ENCODE measurements at regions not wholly inside any gene's neighbourhood (a gene's known extent, or its start where the extent isn't known, plus 50 kb on each side); places are given as distances from the start of the nearest gene placed in this dataset.
A peak's percentile ranks its signal among the peaks of the same experiment; 100 is the strongest.

DNA sequence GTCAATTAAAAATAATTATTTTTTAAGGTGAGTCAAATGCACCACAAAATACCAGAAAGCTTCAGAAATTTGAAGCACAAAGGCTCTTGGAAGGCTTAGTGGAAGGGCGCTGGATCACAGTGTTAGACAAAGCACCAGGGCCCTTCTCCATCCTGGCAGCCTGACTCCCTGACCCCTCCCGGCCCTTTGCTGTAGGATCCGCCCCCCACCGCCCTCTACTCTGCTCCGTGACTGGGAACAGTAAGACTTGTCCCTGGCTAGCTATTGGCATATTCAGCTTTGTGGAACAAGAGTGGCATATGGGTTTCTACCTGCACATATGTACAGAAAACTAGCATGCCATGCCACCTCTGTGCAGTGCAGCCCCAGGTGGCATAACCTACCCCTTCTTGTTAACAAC is 222.1 kb downstream of the SYK start:
- DNase-seq (ENCODE audit: low spot score): no peak

DNA sequence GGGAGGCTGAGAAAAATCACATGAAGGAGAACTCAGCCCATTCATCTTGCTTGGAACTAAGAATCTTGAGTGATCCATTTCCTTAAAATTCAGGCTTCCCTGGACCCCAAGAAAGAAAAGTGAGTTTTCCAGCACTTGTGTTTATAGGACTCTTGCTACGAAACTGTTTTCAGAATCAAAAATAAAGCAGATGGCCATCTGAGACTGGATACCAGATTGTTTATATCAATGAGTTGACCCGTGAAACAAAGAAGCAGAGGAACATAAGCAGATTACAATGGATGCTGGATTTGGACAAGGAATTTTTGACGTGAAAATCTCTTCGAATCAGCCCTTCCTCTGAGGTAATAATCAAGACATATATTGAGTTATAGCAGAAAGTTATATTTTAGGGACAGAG is 223.2 kb downstream of the SYK start:
- DNase-seq (ENCODE audit: low spot score): no peak

DNA sequence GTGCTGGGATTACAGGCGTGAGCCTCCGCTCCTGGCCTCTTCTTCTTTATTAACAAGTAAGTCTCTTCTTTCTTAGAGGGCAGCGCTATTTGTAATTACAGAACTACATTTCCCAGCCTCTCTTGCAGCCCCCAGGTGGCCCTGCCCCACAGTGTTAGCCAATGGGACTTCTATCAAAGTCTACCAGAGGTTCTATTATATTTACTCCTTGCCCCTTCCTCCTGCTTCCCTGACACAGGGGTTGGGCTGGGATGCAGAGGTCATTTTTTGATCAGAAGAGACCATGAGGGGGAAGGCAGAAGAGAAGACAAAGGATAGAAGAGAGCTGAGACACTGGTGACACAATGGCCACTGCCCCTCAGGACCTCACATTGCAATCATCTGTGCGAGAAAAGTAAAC is 224.2 kb downstream of the SYK start:
- DNase-seq (ENCODE audit: low spot score): no peak

DNA sequence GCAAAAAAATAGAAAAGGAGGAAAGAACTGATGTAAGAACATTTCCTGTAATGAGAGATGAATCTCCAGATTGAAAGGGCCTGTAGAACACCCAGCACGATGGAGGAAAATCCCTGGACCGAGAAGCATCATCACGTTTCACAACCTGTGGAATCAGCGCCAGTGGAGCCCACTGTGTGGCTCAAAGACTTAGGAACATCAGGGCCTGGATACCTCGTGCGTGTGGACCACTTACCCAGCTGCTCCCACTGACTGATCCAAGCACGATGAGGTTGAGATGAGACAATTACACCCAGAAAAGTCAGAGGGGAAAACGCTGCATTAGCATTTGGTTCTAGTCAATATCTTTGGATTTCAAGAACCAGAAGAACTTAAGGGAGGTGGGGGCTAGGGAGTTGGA is 224.6 kb downstream of the SYK start:
- DNase-seq (ENCODE audit: low spot score): no peak

DNA sequence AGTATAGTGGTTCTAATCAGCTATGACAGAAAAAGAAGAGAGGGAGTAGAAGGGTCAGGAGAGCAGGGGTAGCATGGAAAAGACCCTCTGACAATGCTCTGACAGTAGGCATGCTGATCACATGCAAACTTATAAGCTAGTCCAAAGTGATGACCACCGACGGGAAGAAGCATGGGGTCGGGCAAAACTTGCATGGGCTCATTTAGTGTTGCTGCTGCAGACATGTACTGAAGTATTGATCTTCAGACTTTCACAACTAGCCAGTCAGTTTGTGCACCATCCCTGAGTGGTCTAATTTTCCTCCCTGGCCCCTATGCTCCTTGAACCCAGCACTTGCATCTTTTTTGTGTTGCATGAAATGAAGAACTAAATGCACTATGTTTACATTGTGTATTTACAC is 225.4 kb downstream of the SYK start:
- DNase-seq (ENCODE audit: low spot score): no peak

DNA sequence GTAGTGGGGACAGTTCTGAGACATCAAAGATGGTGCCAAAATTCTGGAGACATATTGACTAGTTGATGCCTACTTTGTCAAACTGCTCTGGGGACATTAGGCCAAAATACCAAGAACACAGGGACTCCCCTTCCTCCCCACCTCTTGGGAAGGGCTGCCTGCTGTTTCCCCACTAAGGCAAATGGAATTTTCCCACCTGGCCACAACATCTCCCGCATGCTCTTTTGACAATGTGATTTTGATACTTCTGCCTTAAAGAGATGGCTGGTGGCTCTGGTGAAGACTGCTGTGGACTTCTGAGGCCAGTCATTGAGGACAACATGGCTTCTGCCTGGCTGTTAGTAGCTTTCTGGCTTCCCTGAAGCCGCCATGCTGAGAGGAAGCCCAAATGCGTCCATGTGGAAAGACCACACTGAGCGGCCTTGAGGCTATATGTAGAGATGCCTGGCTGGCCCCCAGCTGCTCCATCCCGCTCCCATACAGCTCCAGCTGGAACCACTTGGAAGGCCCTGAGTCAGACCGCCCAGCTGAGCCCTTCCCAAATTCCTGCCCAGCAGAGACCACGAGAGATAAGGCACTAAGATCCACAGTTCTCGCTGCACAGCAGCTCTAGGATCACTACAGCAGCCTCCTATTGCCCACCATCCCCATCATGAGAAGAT is 226.7 kb downstream of the SYK start:
- DNase-seq (ENCODE audit: low spot score): no peak

DNA sequence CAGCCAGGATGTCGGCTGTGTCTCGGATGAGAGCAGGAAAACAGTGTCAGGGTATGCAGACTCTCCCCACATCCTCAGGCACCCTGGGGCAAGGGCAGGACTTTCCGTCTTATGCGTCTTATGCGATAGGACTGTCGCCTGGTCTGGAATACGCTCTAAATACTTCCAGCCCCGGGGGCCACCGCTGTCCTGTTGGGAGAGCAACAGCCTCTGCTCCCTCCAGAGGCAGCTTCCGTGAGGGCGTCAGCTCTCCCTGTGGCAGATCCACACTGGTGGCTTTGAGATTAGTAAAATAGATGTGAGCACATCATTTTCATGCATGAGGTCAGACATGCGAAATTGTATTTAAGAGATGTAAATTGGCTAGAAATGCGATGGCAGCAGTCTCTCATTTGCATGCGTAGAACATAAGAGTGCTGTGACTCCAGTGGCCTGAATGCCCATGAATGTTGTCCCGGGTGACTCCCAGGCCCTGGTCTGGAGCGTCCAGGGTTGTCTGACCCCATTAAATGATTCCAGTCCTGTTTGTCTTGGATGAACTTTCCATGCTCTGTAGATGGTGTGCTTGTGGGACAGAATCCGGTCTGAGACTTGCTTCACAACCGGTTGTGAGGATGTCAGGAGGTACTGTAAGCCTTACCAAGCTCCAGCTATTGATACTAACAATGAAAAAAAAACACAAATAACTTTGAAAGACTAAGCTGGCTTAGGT is 228.2 kb downstream of the SYK start:
- DNase-seq (ENCODE audit: low spot score): no peak

DNA sequence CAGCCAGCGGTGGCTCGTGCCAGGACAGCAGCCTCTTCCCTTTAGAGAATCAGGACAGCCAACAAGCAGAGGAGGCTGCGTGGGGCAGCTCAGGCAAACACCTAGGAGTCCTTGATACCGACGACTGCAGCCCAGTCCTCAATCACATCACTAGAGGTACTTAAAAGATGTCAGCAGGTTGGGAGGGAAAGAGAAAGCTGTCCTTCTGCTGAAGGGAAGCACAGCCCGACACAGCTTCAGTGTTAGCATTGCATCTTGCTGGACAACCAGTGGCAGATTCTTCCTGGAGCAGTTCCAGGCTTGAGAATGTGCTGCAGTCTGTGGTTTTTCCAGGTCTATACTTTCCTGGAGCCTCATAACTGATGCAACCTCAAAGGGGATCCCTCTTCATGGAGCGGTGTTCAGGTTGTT is 230.5 kb downstream of the SYK start:
- DNase-seq (ENCODE audit: low spot score): no peak

DNA sequence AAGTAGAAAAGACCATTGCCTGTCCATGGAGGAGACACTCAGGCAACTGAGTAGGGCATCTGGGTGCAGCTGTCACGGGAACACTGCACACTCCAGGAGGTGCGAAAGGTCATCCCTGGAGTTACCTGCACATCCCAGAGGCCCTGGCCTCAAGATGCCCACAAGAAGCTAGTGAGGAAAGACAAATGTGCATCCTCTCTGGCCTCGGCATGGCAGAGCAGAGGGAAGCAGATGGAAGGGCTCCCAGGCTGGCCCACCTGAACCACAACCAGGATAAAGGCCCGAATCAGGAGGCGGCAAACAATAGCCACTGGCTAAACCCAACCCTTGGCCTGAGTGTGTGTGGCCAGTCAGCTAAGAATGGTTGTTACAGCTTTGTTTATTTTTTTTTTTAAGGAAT is 231.7 kb downstream of the SYK start:
- no peak for DNase-seq (ENCODE audit: low spot score)

DNA sequence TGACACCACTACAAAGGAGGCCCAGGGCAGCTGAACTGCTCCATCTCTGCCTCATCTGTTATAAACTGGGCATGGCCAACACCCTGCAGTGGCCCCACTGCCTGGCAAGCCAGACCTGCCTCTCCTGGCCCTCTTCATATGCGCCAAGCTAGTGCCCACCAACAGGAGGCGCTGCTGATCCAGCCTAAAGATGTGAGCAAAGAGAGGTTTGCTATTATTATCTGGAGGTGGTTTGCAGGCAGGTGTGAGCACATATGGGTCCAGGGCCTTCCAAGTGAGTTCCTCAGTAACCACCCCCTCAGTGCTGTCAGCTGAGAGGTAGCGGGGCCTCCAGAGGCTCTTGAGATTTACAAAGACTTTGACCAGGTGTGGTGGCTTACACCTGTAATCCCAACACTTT is 232.2 kb downstream of the SYK start:
- DNase-seq (ENCODE audit: low spot score): no peak

DNA sequence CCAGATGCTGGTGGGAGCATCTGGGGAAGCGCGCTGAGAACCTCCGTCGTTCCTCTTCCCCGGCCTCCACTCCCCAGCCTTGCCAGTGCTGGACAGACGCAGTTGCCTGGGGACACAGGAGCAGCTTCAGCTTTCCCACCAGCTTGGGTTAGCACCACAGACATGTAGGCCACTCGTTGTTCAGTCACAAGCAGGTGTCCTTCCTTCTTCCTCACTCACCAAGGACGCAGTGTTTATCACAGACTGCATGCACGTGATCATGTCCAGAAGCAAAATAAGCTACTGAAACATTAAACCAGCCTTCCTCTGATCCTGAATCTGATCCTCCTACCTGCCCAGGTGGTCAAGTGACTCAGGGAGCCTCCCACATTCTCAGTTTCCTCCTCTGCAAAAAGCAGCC is 232.9 kb downstream of the SYK start:
- DNase-seq (ENCODE audit: low spot score): no peak

DNA sequence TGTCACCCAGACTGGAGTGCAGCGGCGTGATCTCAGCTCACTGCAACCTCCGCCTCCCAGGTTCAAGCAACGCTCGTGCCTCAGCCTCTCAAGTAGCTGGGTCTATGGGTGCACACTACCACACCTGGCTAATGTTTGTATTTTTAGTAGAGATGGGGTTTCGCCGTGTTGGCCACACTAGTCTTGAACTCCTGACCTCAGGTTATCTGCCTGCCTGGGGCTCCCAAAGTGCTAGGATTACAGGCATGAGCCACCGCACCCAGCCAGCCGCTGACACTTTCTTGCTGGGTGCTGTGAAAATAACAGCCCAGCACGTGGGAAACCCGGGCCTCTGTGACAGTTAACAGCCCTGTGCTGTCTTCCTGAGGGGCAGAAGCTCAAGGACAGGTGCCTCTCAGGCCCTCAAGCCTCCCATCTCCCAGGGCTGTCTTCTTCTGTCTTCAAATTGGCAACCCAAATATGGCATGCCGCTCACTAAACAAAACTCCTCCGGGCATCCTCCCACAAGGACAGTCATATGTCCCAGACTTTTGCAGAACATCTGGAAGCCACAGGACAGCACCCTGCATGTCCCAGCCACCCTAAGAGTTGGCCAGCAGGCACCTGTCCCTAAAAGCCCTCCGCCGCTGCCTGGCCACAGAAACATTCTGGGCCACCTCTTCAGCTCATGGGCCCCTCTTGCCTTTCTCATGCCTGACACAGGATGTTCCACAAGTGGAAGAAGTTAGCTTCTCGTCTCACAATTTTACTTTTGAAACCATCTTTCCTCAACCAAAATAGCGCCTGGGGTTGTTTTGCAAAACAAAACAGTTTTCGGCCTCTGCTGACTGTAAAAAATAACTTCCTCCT is 233.6 kb downstream of the SYK start:
- DNase-seq (ENCODE audit: low spot score): no peak

DNA sequence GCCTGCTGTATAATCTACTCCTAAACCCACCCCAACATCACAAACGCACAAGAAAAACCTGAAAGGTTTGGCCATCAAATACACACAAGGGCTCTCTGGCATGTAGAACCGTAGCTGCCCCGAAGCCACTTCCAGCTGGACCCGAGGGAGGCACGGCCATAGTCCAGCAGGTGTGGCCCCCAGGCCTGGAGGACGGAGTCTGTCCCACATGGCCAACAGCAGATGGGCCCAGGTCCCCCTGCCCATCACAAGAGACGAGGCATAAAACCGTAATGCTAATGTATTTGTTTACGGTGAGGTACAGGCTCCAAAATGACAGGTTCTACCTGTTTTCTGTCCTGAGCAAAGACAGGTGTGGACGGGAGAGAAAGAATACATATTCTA is 234.2 kb downstream of the SYK start:
- DNase-seq (ENCODE audit: low spot score): no peak

DNA sequence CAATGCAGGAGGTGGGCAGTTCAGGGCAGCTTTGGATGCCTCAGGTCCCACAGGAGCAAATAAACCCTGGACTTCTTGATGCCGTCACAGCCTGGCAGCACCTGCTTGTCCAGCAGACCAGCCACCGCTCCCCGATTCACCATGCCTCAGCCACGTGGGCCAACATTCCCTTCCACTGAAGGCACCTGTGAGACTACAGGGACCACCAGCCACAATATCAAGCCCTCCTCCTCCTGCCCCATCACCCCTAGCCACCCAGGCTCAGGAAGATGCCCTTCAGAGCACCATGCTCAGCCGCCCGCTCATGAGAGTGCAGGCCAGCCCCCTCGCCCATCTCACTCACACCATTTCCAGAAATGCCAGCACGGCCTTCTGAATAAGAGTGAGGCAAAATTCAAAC is 234.7 kb downstream of the SYK start:
- no peak for DNase-seq (ENCODE audit: low spot score)

DNA sequence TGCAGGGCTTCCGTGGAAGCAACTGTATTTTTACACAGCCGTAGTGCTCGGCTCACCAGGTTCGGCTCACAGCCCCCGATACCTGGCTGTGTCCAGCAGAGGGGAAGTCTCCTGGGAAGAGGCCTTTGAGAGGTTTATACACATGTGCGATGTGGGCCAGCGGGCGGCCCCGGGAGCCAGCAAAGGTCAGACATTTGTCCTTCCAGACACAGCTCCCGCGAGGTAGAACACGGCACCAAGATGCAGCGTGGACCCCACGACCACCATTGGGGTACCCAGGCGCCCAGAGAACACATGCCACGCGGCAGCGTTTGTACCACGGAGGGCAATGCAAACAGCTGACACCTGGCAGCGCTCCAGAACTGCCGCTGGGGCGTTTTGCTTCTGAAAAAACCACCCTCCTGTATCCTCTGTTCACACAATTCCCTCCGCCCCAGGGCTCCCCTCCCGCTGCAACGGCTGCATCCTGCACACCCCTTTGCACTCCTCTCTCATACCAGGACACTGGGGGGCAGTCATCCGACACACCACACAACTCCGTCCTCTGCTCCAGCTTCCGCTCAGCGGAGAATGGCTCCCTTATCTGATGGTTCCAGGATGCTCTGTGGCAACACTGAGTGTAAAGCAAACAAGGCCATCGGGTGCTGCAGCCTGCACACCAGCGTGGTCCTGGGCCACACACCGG is 235.3 kb downstream of the SYK start:
- peak; percentile 82 for DNase-seq (ENCODE audit: low spot score)

DNA sequence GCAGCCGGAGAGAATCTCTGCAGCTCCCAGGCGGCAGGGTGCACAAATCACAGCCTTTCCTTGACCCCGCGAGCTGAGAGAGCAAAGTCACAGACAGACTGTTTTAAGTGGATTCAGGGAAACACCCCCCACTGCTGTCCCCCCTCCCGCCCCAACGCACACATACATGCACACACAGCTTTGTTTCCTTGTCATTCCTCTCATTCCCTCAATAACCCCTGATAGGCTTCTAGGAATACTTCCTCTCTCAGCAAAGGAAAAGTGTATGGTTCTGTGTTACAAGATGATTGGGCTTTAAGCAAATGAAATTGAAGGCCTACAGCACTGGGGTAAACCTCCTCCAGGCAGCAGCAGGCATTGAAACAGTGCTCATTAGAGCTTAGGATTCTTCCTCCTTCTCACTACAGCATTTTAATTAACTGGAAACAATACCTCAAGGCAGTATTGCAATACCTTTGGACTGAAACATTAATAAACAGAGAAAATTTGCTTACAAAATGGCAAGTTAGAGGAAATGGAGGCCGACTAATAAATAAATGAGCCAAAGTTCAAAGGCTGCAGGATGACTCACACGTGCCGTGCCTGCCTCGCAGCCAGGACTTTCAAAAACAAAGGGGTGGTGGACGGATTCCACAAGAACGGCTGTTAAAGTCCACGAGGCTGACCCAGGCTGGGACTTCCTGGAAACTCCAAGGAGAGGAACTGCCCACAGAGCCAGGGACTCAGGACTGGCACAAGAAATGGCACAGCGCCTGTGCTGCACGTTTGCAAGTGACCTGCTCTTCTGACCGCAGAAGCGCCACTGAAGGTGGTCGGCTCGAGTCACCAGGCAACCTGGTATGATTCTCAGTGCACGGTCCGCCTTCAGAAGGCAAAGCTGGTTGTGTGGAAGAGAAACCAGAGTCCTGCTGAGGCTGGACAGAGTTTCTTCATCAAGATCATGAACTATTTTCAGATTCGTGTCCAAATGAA is 236.2 kb downstream of the SYK start:
- DNase-seq (ENCODE audit: low spot score): peak; percentile 83

DNA sequence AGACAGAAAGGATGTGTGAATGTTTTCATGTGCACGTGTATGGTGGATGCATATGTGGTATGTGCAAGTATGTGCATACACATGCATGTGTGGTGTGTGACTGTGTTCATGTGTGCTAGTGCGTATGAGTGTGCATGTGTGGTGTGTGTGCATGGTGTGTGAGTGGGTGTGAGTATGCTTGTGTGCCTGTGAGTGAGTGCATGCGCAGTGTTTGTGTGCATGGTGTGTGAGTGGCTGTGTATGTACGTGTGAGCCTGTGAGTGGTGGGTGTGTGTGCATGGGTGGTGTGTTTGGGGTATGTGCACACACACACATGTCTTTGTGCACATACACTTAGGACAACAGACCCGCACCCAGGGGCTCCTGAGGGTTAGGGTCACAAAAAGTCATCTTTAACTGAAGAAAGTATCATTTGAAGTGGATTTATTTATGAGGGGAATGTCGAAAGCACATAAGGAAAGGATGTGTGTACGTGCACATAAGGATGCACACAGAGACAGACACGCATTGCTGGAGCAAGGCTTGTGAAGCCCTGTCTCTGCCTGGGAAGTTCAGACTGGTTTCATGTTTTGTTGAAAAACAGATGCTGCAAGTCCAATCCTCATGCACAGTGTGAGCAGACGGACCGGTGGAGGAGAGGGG is 237.0 kb downstream of the SYK start:
- DNase-seq (ENCODE audit: low spot score): no peak

DNA sequence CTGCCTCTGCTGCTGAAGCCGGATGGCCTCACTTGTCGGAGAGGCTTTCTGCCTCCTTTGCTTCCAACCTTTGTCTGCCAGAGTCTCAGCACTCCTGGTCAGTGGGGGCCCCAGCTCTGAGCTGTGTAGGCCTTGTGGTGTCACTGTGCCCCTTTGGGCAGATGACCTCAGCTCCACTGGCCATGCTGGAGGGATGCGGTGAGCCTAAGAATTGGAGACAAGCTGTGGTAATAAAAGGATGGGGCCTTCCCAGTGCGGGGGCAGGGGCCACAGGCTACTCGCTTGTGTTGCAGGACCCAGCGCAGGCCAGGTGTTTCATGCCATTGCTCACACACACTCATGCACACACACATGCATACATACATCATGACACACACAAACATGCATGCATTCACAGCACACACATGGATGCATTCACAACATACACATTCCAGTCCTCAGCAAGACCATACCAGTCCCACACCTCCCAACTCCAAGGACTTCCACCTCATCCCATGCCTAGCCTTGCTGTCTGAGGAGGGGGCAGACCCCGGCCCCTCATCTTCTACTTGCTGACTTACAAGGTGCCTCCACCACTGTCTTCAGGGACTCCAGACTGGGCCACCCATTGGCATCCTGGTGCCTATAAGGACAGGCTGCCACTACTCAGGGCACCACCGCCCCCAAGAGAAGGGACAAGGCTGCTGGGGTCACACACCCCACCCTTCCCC is 237.7 kb downstream of the SYK start:
- DNase-seq (ENCODE audit: low spot score): peak; percentile 18

DNA sequence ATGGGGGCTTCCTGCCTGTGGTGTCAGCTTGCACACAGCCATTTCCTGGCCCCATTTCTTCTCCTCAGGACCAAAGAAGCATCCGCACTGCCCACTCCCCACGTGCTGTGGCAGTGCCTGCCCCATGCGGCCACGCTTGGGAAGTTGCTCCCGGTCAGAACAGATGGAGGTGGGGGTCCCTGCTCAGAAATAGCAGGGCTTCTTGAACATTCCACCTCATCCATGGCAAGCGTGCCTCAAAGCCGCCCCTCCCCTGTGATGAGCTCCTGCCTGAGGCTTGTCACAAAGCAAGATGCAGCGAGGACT is 238.2 kb downstream of the SYK start:
- no peak for DNase-seq (ENCODE audit: low spot score)
